MCF 10A (cell line): ENCODE measurements at regions not wholly inside any gene's neighbourhood (a gene's known extent, or its start where the extent isn't known, plus 50 kb on each side); places are given as distances from the start of the nearest gene placed in this dataset.

ENCODE experiments used
- BruUV-seq: library from RNA; stranded (reverse); fragments of 400-500 nt; replicated peaks from 2 replicates; lab custom pipeline; 2021; lab: Mats Ljungman, UMichigan
- CTCF ChIA-PET: fragments of 300-600 bp; sonication (Branson Sonifier 250); formaldehyde crosslinking; extraction: SDS; loops from one replicate; lab custom pipeline; 2021; ENCODE audit warnings: antibody characterized with exemption, inconsistent platforms; lab: Yijun Ruan, JAX
- POLR2A ChIA-PET: fragments of 300-600, 350-650 bp; sonication (Branson Sonifier 250); formaldehyde crosslinking; extraction: SDS; loops from one replicate; lab custom pipeline; 2020; ENCODE audit warnings: antibody characterized with exemption, inconsistent platforms; lab: Yijun Ruan, JAX
- DNase-seq: peaks from one replicate; pipeline ENCODE4 v3.0.0-alpha.2; 2018; ENCODE audit not compliant: unreplicated experiment
- H3K27ac Mint-ChIP-seq: one replicate; pipeline ENCODE4 v1.8.0; 2022; ENCODE audit warnings: mild to moderate bottlenecking, low read depth, mixed read lengths; ENCODE audit not compliant: unreplicated experiment
- H3K27me3 Mint-ChIP-seq: one replicate; pipeline ENCODE4 v1.8.0; 2022; ENCODE audit warnings: mixed read lengths; ENCODE audit not compliant: insufficient read depth, unreplicated experiment
- H3K36me3 Mint-ChIP-seq: one replicate; pipeline ENCODE4 v1.8.0; 2022; ENCODE audit warnings: mild to moderate bottlenecking, moderate library complexity, mixed read lengths; ENCODE audit not compliant: insufficient read depth, unreplicated experiment
- H3K4me1 Mint-ChIP-seq: one replicate; pipeline ENCODE4 v1.8.0; 2022; ENCODE audit warnings: mixed read lengths; ENCODE audit not compliant: insufficient read depth, unreplicated experiment
- H3K4me3 Mint-ChIP-seq: one replicate; pipeline ENCODE4 v1.8.0; 2022; ENCODE audit warnings: mild to moderate bottlenecking, moderate library complexity, mixed read lengths; ENCODE audit not compliant: unreplicated experiment
- H3K9me3 Mint-ChIP-seq: one replicate; pipeline ENCODE4 v1.8.0; 2022; ENCODE audit warnings: mixed read lengths; ENCODE audit not compliant: unreplicated experiment
- intact Hi-C: fragments of 100-400 bp; cut with micrococcal nuclease; formaldehyde crosslinking; loops from 2 replicates; pipeline ENCODE4 v1.14.1; 2022
- TF ChIP-seq, protein P1 (sequence below): fragments of 200-600 bp; IDR thresholded peaks from one replicate; pipeline ENCODE4 v1.8.0; 2022; ENCODE audit warnings: antibody characterized with exemption, mild to moderate bottlenecking; ENCODE audit not compliant: unreplicated experiment

DNA sequence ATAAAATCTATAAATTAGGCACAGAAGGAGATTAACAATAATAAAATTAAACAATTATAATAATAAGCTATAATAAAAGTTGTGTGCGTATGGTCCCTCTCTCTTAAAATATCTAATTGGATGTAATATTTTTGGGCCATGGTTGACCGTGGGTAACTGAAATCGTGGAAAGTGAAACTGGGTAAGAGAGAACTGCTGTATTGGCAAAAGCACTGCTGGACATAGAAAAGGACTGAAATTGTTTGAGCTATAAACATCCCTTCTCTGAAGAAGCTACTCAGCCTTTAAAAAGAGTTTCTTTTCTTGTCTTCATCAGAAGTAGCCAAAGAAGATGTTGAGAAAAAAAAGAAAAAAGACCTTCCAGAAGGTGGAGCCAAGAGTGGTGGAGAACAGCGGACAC is 379.4 kb downstream of the ZNF521 start:
- TF ChIP-seq, protein P1, sequence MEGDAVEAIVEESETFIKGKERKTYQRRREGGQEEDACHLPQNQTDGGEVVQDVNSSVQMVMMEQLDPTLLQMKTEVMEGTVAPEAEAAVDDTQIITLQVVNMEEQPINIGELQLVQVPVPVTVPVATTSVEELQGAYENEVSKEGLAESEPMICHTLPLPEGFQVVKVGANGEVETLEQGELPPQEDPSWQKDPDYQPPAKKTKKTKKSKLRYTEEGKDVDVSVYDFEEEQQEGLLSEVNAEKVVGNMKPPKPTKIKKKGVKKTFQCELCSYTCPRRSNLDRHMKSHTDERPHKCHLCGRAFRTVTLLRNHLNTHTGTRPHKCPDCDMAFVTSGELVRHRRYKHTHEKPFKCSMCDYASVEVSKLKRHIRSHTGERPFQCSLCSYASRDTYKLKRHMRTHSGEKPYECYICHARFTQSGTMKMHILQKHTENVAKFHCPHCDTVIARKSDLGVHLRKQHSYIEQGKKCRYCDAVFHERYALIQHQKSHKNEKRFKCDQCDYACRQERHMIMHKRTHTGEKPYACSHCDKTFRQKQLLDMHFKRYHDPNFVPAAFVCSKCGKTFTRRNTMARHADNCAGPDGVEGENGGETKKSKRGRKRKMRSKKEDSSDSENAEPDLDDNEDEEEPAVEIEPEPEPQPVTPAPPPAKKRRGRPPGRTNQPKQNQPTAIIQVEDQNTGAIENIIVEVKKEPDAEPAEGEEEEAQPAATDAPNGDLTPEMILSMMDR: no peak
- no TSS peak for BruUV-seq
- CTCF ChIA-PET: no interaction called here
- no peak for DNase-seq
- Mint-ChIP-seq H3K9me3 (peaks cover 18% of the 10 kb centered on the region), H3K27me3 (no peaks in the 10 kb centered on the region), H3K4me3 (no peak overlapping the region), H3K36me3 (no peaks in the 10 kb centered on the region), H3K27ac (no peak overlapping the region), H3K4me1 (no peaks in the 10 kb centered on the region)
- POLR2A ChIA-PET: no interaction called here
- intact Hi-C loops: no loop called here

DNA sequence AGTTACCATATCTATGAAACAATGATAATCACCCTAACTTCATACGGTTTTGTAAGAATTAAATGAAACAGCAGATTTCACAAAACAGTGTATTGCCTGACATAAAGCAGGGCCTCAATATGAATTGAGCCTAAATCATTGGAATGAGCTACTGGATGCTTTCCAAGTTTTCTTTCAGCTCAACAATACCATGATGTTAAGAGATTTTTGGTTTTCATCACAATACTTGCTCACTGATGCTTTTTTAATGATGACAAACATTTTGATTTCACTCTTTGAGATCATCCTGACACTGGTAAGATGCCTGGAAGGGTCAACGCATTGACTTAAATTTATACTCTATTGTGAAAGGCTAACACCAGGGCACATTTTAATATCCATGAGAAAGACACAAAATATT is 377.5 kb downstream of the ZNF521 start:
- no peak for DNase-seq
- Mint-ChIP-seq H3K27me3 (no peaks in the 10 kb centered on the region), H3K4me1 (no peaks in the 10 kb centered on the region), H3K36me3 (no peaks in the 10 kb centered on the region), H3K9me3 (peaks cover 14% of the 10 kb centered on the region), H3K27ac (no peak overlapping the region), H3K4me3 (no peak overlapping the region)
- ChIA-PET CTCF (no interaction called here), POLR2A (no interaction called here)
- no TSS peak for BruUV-seq
- TF ChIP-seq, protein P1: no peak
- intact Hi-C loops: no loop called here

DNA sequence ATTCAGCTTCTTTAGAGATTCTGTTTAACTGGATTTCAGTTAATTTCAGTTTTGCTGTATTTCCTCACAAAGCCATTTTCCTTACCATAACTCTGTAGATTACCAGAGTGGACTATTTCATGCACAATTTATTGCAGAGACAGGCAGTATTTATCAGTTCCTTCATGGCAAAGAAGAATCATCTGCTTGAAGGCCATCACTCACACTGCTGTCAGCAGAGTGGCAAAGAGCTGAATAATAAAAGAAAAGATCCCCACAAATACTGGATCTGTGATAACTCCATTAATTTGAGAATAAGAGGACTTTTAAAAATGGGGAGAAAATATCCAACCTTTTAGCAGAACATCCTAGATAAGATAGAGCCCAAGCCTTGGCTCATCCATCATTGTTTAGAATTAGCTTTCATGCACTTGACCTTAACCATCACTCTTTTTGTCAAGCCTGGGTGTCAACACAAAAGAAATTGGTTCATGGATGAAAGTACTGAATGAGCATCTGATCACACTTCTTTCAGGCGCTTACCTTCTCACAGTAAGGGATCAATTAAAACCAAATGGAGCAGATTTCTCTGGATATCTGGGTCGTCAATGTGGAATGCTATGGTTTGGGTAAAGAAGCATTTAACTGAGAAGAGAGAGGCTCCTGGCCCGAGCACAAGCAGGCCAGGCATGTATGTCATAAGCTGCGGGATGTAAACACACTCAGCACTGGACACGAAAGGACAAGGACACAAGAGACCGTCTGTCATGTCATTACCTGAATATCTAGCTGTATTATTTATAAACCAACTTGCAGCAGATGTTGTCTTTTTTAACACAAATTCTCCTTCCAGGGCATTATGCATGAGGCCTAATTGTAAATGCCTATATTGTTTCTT is 376.2 kb downstream of the ZNF521 start:
- no peak for DNase-seq
- H3K27ac Mint-ChIP-seq: no peak overlapping the region
- ChIA-PET CTCF (no interaction called here), POLR2A (no interaction called here)
- peaks cover 8% of the 10 kb centered on the region for H3K9me3 Mint-ChIP-seq
- H3K27me3 Mint-ChIP-seq: no peaks in the 10 kb centered on the region
- TF ChIP-seq, protein P1: no peak
- intact Hi-C loops: no loop called here
- BruUV-seq: no TSS peak
- H3K36me3 Mint-ChIP-seq: no peaks in the 10 kb centered on the region
- H3K4me1 Mint-ChIP-seq: no peaks in the 10 kb centered on the region
- H3K4me3 Mint-ChIP-seq: no peak overlapping the region

DNA sequence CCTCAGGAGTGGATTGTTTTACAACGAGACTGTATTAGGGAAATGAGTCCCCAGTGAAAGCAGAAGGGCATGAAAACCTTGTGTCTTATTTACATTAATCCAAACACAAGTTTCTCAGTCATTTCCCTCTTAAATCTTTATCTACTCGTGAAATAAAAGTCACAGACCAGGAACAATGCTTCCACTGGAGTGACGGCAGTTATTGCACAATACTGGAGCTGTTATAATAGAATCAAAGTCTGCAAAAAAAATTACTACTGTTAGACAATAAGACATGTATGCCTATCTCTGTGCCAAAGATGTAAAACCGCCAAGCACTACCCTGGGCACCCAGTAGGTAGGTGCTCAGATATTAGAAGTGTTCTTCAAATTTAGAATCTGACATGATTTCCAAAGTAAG is 375.5 kb downstream of the ZNF521 start:
- no peak overlapping the region for H3K27ac Mint-ChIP-seq
- intact Hi-C loops: no loop called here
- BruUV-seq: no TSS peak

More for the DNA sequence above, 375.5 kb downstream of the ZNF521 start:
- Mint-ChIP-seq H3K27me3 (no peaks in the 10 kb centered on the region), H3K36me3 (no peaks in the 10 kb centered on the region), H3K9me3 (peaks cover 3% of the 10 kb centered on the region), H3K4me3 (no peak overlapping the region), H3K4me1 (no peaks in the 10 kb centered on the region)
- ChIA-PET POLR2A (no interaction called here), CTCF (no interaction called here)
- TF ChIP-seq, protein P1: no peak
- DNase-seq: no peak
